PC-9 (cell line): ENCODE measurements at regions not wholly inside any gene's neighbourhood (a gene's known extent, or its start where the extent isn't known, plus 50 kb on each side); places are given as distances from the start of the nearest gene placed in this dataset.

Experiments used
- EZH2 ChIP-seq: fragments of 200-600 bp; sonication (generic); IDR thresholded peaks from 2 replicates; pipeline ENCODE4 v1.8.0; 2017; ENCODE audit warnings: antibody characterized with exemption, low read depth
- TF ChIP-seq, protein P1 (sequence below): fragments of 200-600 bp; sonication (generic); conservative IDR thresholded peaks from 2 replicates; pipeline ENCODE4 v1.6.1; 2017; ENCODE audit warnings: mixed run types, antibody characterized with exemption, mild to moderate bottlenecking, moderate library complexity

GRCh38 chr15:29449136-29449535 is 179.5 kb upstream of the NSMCE3 start:
- TF ChIP-seq, protein P1, sequence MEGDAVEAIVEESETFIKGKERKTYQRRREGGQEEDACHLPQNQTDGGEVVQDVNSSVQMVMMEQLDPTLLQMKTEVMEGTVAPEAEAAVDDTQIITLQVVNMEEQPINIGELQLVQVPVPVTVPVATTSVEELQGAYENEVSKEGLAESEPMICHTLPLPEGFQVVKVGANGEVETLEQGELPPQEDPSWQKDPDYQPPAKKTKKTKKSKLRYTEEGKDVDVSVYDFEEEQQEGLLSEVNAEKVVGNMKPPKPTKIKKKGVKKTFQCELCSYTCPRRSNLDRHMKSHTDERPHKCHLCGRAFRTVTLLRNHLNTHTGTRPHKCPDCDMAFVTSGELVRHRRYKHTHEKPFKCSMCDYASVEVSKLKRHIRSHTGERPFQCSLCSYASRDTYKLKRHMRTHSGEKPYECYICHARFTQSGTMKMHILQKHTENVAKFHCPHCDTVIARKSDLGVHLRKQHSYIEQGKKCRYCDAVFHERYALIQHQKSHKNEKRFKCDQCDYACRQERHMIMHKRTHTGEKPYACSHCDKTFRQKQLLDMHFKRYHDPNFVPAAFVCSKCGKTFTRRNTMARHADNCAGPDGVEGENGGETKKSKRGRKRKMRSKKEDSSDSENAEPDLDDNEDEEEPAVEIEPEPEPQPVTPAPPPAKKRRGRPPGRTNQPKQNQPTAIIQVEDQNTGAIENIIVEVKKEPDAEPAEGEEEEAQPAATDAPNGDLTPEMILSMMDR = no peak
- TF ChIP-seq EZH2 = no peak
